ENCODE measurements at regions not wholly inside any gene's neighbourhood (a gene's known extent, or its start where the extent isn't known, plus 50 kb on each side); places are given as distances from the start of the nearest gene placed in this dataset.

- Histone ChIP-seq H3K36me3 (replicated peaks in 1 of 2; ENCODE audit: control extremely low read depth in 1 of 2, control insufficient read depth in 1 of 2, extremely low read depth in 1 of 2, insufficient read depth in 2 of 2, low read length in 1 of 2) (no peaks in the 10 kb centered on the region), H2AFZ (ENCODE audit: insufficient read depth, low read depth, low read length, poor library complexity, severe bottlenecking) (no peak overlapping the region), H3K9me3 (ENCODE audit: control extremely low read depth in 1 of 3, control insufficient read depth in 2 of 3, insufficient read depth in 1 of 3, low read length in 2 of 3) (peaks cover 0 to 6% (median 0%) of the 10 kb centered on the region in 3 donors), H3K27ac (ENCODE audit: low read length in 2 of 2) (no peak overlapping the region), H4K20me1 (ENCODE audit: control insufficient read depth, insufficient read depth, low read length, poor library complexity, severe bottlenecking) (no peaks in the 10 kb centered on the region), H3K27me3 (replicated peaks in 1 of 4; ENCODE audit: control extremely low read depth in 1 of 4, control insufficient read depth in 3 of 4, insufficient read depth in 4 of 4, low read length in 3 of 4) (no peaks in the 10 kb centered on the region), H3K4me3 (ENCODE audit: control extremely low read depth in 1 of 5, extremely low read depth in 1 of 5, insufficient read depth in 1 of 5, low read depth in 2 of 5, low read length in 4 of 5) (no peak overlapping the region), H3K4me2 (replicated peaks; ENCODE audit: low read depth, low read length, poor library complexity, severe bottlenecking) (no peak overlapping the region), H3K4me1 (ENCODE audit: control insufficient read depth in 2 of 2, insufficient read depth in 2 of 2, low read length in 2 of 2) (no peaks in the 10 kb centered on the region), H3K79me2 (ENCODE audit: control insufficient read depth, insufficient read depth, low read length) (no peaks in the 10 kb centered on the region), H3K9ac (ENCODE audit: low read length) (no peak overlapping the region)
- Mint-ChIP-seq H3K27ac (no peak overlapping the region), H3K4me3 (no peak overlapping the region), H3K27me3 (no peaks in the 10 kb centered on the region), H3K4me1 (no peaks in the 10 kb centered on the region), H3K9me3 (ENCODE audit: insufficient read depth) (peaks cover 2% of the 10 kb centered on the region)
- ATAC-seq (ENCODE audit: low read depth): no peak
- TF ChIP-seq CTCF (IDR thresholded peaks at IDR 0.05) (no peak), EZH2 (IDR thresholded peaks at IDR 0.05; ENCODE audit: borderline replicate concordance, insufficient read depth, low read depth, low read length, poor library complexity, severe bottlenecking) (no peak)
- POLR2A ChIA-PET: no interaction called here
- CTCF ChIA-PET: no interaction called here
- intact Hi-C loops (cut with micrococcal nuclease): no loop called here
- no peak for DNase-seq
Observed at GRCh38 chr5:110844251-110844650, 105.4 kb downstream of the SLC25A46 start.

- H3K4me3 Mint-ChIP-seq: no peak overlapping the region
- Histone ChIP-seq H2AFZ (ENCODE audit: insufficient read depth, low read depth, low read length, poor library complexity, severe bottlenecking) (no peak overlapping the region), H3K27ac (ENCODE audit: low read length in 2 of 2) (no peak overlapping the region), H3K27me3 (replicated peaks in 1 of 4; ENCODE audit: control extremely low read depth in 1 of 4, control insufficient read depth in 3 of 4, insufficient read depth in 4 of 4, low read length in 3 of 4) (no peaks in the 10 kb centered on the region), H3K36me3 (replicated peaks in 1 of 2; ENCODE audit: control extremely low read depth in 1 of 2, control insufficient read depth in 1 of 2, extremely low read depth in 1 of 2, insufficient read depth in 2 of 2, low read length in 1 of 2) (no peaks in the 10 kb centered on the region), H3K9ac (ENCODE audit: low read length) (no peak overlapping the region), H3K4me1 (ENCODE audit: control insufficient read depth in 2 of 2, insufficient read depth in 2 of 2, low read length in 2 of 2) (no peaks in the 10 kb centered on the region), H3K9me3 (ENCODE audit: control extremely low read depth in 1 of 3, control insufficient read depth in 2 of 3, insufficient read depth in 1 of 3, low read length in 2 of 3) (no peaks in the 10 kb centered on the region), H3K4me3 (ENCODE audit: control extremely low read depth in 1 of 5, extremely low read depth in 1 of 5, insufficient read depth in 1 of 5, low read depth in 2 of 5, low read length in 4 of 5) (no peak overlapping the region), H4K20me1 (ENCODE audit: control insufficient read depth, insufficient read depth, low read length, poor library complexity, severe bottlenecking) (no peaks in the 10 kb centered on the region), H3K79me2 (ENCODE audit: control insufficient read depth, insufficient read depth, low read length) (no peaks in the 10 kb centered on the region), H3K4me2 (replicated peaks; ENCODE audit: low read depth, low read length, poor library complexity, severe bottlenecking) (no peak overlapping the region)
- H3K27ac Mint-ChIP-seq: no peak overlapping the region
- TF ChIP-seq EZH2 (IDR thresholded peaks at IDR 0.05; ENCODE audit: borderline replicate concordance, insufficient read depth, low read depth, low read length, poor library complexity, severe bottlenecking) (no peak), CTCF (IDR thresholded peaks at IDR 0.05) (no peak)
- intact Hi-C loops (cut with micrococcal nuclease): no loop called here
- no peaks in the 10 kb centered on the region for H3K4me1 Mint-ChIP-seq
- WGBS (ENCODE audit: insufficient coverage): 93% methylated on average over 2 of the region's 4 CpGs
- CTCF ChIA-PET: no interaction called here
- ATAC-seq (ENCODE audit: low read depth) (no peak), DNase-seq (no peak)
- peaks cover 2% of the 10 kb centered on the region for H3K9me3 Mint-ChIP-seq (ENCODE audit: insufficient read depth)
- POLR2A ChIA-PET: no interaction called here
- no peaks in the 10 kb centered on the region for H3K27me3 Mint-ChIP-seq
Observed at GRCh38 chr5:110846398-110847001, 107.7 kb downstream of the SLC25A46 start.

Data from B cell (primary cell).